GM18951 (cell line): ENCODE measurements at regions not wholly inside any gene's neighbourhood (a gene's known extent, or its start where the extent isn't known, plus 50 kb on each side); places are given as distances from the start of the nearest gene placed in this dataset.
A peak's percentile ranks its signal among the peaks of the same experiment; 100 is the strongest.

Experiments
- POLR2A ChIP-seq: IDR thresholded peaks from 4 replicates; pipeline ENCODE4 v1.6.1; 2011; ENCODE audit warnings: mild to moderate bottlenecking; ENCODE audit not compliant: insufficient read length, insufficient read depth; ENCODE audit errors: extremely low read depth
- in situ Hi-C: fragments of 300-500 bp; cut with MboI; formaldehyde crosslinking; loops from one replicate; pipeline ENCODE4 v1.12.0; 2022; ENCODE audit warnings: low sequenced_read_pairs, mixed read lengths, inconsistent platforms; ENCODE audit not compliant: unreplicated experiment

DNA sequence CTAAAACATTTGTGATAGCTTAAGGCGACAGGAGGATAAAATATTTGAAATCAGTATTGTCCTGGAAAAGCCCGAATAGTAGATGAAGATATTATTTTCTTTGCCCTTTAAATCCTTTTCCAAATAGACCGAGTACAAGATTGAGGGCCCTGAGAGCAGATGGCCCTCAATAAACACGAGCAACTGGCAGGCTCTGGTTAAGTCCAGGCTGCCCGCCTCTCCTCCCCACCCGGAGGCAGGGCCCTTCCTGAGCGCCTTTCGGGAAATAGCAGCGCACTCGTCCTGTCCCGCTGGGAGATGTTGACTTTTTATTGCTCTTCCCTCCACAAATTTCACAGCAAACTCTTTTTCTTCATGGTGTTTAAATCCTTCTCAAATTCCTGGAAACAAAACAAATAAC lies 50.8 kb upstream of the MAX start:
- in situ Hi-C loops, result loop anchor here (25.0 kb wide), 1 partner anchor 684 kb away; no protein-coding TSS in a partner anchor
- TF ChIP-seq POLR2A, result no peak

DNA sequence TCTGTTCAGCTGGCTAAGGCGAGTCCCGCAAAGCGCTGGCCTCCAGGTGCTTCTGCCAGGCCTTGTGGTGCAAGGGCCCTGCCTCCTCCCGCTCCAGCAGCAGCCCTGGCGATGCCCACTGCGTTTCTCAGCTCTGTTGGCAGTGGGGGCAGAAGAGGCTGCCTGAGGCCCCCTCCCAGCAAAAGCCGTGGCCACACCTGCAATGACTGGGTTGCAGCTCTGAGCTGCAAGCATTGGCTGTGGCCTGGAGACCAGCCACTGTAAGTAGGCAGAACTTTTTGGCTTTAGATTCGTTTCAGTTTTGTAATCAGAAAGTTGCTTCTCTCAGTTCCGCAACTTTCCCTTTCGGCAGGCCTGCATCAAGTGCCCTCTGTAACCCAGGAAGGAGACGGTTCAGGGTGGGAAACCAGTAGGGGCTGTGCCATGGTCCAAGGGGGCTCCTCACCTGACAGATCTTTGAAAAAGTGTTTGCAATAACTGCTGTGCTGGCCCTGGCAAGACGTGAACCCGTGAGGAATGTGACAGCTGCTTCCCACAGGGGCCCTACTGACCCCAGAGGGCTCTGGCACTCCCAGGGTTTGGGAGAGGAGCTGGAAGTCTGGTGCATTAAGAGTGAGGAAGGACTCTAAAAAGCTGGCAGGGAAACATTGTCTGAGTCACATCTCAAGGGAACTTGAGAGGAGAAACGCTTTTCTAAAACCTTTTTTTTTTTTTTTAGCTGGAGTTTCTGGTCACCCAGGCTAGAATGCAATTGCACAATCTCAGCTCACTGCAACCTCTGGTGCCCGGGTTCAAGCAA lies 54.5 kb upstream of the MAX start:
- TF ChIP-seq POLR2A, result no peak
- in situ Hi-C loops, result loop anchor here (25.0 kb wide), 1 partner anchor 681 kb away; no protein-coding TSS in a partner anchor

GRCh38 chr14:65159281-65160062 lies 57.2 kb upstream of the MAX start:
- in situ Hi-C loops, result loop anchor here (10.0 to 25.0 kb wide), 3 partner anchors 245 to 915 kb away; no protein-coding TSS in a partner anchor
- TF ChIP-seq POLR2A, result no peak

DNA sequence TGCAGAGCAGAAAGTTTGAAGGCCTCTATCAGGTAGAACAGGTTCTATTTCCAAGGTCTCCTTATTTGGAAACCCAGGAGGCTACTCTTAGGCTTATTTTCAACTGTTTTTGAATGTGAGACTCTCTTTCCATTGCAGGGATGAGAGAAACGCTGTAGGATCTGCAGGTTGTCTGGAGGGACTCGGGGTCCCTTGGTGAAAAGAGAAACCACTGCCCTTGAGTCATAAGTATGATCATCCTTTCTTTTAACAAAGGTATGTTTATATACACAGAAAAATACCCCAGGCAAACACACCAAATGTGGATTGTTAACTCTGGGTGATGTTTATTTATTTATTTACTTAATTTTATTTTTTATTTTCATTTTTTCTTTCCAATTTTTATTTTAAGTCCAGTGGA lies 57.8 kb upstream of the MAX start:
- TF ChIP-seq POLR2A, result no peak
- in situ Hi-C loops, result loop anchor here (10.0 to 25.0 kb wide), 3 partner anchors 245 to 915 kb away; no protein-coding TSS in a partner anchor

DNA sequence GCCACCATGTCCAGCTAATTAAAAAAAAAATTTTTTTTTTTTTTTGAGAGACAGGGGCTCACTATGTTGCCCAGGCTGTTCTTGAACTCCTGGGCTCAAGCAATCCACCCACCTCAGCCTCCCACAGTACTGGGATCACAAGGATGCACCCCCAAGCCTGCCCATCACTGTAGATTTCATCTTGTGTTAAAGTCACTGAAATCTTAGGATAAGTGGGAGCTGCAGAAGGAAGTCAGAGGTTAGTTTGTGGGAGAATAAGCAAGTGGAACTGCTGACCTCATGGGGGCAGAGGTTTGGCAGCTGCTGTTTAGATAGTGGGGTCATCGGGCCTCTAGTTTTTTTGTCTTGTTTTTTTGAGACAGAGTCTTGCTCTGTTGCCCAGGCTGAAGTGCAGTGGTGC lies 59.7 kb upstream of the MAX start:
- TF ChIP-seq POLR2A, result no peak
- in situ Hi-C loops, result loop anchor here (10.0 to 25.0 kb wide), 3 partner anchors 243 to 913 kb away; no protein-coding TSS in a partner anchor

- no peak for TF ChIP-seq POLR2A
- in situ Hi-C loops, result loop anchor here (10.0 to 25.0 kb wide), 3 partner anchors 241 to 911 kb away; no protein-coding TSS in a partner anchor
Observed at GRCh38 chr14:65164068-65164824, 61.9 kb upstream of the MAX start.

DNA sequence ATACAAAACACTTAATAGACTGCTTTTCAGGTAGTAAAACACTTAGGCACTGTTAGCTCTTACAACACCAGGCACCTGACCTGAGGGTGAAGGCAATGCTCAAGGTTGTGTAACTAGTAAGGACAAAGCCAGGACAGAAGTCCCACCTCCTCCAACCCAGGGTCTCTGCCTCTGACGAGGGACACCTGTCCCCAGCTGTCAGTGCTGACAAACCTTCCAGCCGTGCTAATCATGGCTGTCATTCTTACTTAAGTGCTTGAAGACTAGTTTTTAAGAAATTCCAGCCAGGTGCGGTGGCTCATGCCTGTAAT lies 62.5 kb upstream of the MAX start:
- in situ Hi-C loops, result loop anchor here (10.0 to 25.0 kb wide), 3 partner anchors 240 to 910 kb away; no protein-coding TSS in a partner anchor

GRCh38 chr14:65167072-65167645 lies 64.8 kb upstream of the MAX start:
- in situ Hi-C loops, result loop anchor here (10.0 to 25.0 kb wide), 3 partner anchors 238 to 908 kb away; no protein-coding TSS in a partner anchor
- TF ChIP-seq POLR2A, result peak; percentile 18

More for the DNA sequence above, 62.5 kb upstream of the MAX start:
- TF ChIP-seq POLR2A, result no peak

- in situ Hi-C loops, result loop anchor here (10.0 to 25.0 kb wide), 3 partner anchors 236 to 906 kb away; no protein-coding TSS in a partner anchor
Observed at GRCh38 chr14:65168840-65169239, 66.5 kb upstream of the MAX start.

GRCh38 chr14:65169351-65169750 lies 67.0 kb upstream of the MAX start:
- in situ Hi-C loops, result loop anchor here (10.0 to 25.0 kb wide), 3 partner anchors 235 to 905 kb away; no protein-coding TSS in a partner anchor
- no peak for TF ChIP-seq POLR2A

More at GRCh38 chr14:65168840-65169239, 66.5 kb upstream of the MAX start:
- TF ChIP-seq POLR2A, result no peak

- in situ Hi-C loops, result loop anchor here (25.0 kb wide), 1 partner anchor 667 kb away; no protein-coding TSS in a partner anchor
- TF ChIP-seq POLR2A, result no peak
Observed at GRCh38 chr14:65170318-65170717, 68.0 kb upstream of the MAX start.
